ENCODE measurements at regions not wholly inside any gene's neighbourhood (a gene's known extent, or its start where the extent isn't known, plus 50 kb on each side); places are given as distances from the start of the nearest gene placed in this dataset.
"Not testable (repeated sequence)": the region's sequence is repeated elsewhere in the genome, so short reads cannot be mapped to it uniquely, and the experiment has no call there.

- H3K27ac ChIP-seq = no peak overlapping the region
- H3K27me3 ChIP-seq (replicated peaks in 1 of 7) = no peaks in the 10 kb centered on the region
- H3K9me3 ChIP-seq = peaks cover 9 to 76% (median 34%) of the 10 kb centered on the region in 8 donors
- no peak overlapping the region for H3K4me3 ChIP-seq
- peak; percentile 67 for DNase-seq
- TF ChIP-seq POLR2AphosphoS5 (IDR thresholded peaks at IDR 0.05) (no peak), POLR2A (IDR thresholded peaks at IDR 0.05) (no peak)
- TF ChIP-seq, protein P1, sequence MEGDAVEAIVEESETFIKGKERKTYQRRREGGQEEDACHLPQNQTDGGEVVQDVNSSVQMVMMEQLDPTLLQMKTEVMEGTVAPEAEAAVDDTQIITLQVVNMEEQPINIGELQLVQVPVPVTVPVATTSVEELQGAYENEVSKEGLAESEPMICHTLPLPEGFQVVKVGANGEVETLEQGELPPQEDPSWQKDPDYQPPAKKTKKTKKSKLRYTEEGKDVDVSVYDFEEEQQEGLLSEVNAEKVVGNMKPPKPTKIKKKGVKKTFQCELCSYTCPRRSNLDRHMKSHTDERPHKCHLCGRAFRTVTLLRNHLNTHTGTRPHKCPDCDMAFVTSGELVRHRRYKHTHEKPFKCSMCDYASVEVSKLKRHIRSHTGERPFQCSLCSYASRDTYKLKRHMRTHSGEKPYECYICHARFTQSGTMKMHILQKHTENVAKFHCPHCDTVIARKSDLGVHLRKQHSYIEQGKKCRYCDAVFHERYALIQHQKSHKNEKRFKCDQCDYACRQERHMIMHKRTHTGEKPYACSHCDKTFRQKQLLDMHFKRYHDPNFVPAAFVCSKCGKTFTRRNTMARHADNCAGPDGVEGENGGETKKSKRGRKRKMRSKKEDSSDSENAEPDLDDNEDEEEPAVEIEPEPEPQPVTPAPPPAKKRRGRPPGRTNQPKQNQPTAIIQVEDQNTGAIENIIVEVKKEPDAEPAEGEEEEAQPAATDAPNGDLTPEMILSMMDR (IDR thresholded peaks at IDR 0.05 in 8 of 11, conservative IDR thresholded peaks at IDR 0.05 in 3 of 11) = no peak
- H3K4me1 ChIP-seq = no peaks in the 10 kb centered on the region
- intact Hi-C loops (cut with DNase I; ENCODE audit: low total_unique reads) = no loop called here
- no peaks in the 10 kb centered on the region for H3K36me3 ChIP-seq
- 84 to 88% (median 87%) methylated on average over 11 of the region's 11 CpGs for WGBS, 5 donors
Measured at GRCh38 chrX:1041091-1041490, 171.4 kb downstream of the CRLF2 start.

GRCh38 chrX:1035931-1036330 lies 176.5 kb downstream of the CRLF2 start:
- H3K27ac ChIP-seq; H3K4me3 ChIP-seq; H3K36me3 ChIP-seq; H3K4me1 ChIP-seq; intact Hi-C loops (cut with DNase I; ENCODE audit: low total_unique reads); H3K27me3 ChIP-seq (replicated peaks in 1 of 7): not testable (repeated sequence)
- H3K9me3 ChIP-seq = peaks cover 0 to 76% (median 25%) of the 10 kb centered on the region in 8 donors
- WGBS, 5 donors = 85 to 92% (median 87%) methylated on average over 14 of the region's 14 CpGs
- DNase-seq = peak; percentile 18

- Histone ChIP-seq H3K27ac (no peak overlapping the region), H3K36me3 (no peaks in the 10 kb centered on the region), H3K4me3 (no peak overlapping the region), H3K4me1 (no peaks in the 10 kb centered on the region), H3K9me3 (peaks cover 0 to 76% (median 25%) of the 10 kb centered on the region in 8 donors), H3K27me3 (replicated peaks in 1 of 7) (no peaks in the 10 kb centered on the region)
- WGBS, 5 donors = 70 to 81% (median 76%) methylated on average over 19 of the region's 19 CpGs
- DNase-seq = peak; percentile 4
- intact Hi-C loops (cut with DNase I; ENCODE audit: low total_unique reads) = no loop called here
- TF ChIP-seq, protein P1 (IDR thresholded peaks at IDR 0.05 in 8 of 11, conservative IDR thresholded peaks at IDR 0.05 in 3 of 11) = no peak
- TF ChIP-seq POLR2A (IDR thresholded peaks at IDR 0.05) (no peak), POLR2AphosphoS5 (IDR thresholded peaks at IDR 0.05) (no peak)
Measured at GRCh38 chrX:1035206-1035605, 177.2 kb downstream of the CRLF2 start.

- no peak overlapping the region for H3K27ac ChIP-seq
- H3K27me3 ChIP-seq (replicated peaks in 1 of 7) = no peaks in the 10 kb centered on the region
- WGBS, 5 donors = 79 to 89% (median 84%) methylated on average over 17 of the region's 17 CpGs
- intact Hi-C loops (cut with DNase I; ENCODE audit: low total_unique reads) = no loop called here
- H3K36me3 ChIP-seq = no peaks in the 10 kb centered on the region
- DNase-seq = peak; percentile 17
- TF ChIP-seq, protein P1 (IDR thresholded peaks at IDR 0.05 in 8 of 11, conservative IDR thresholded peaks at IDR 0.05 in 3 of 11) = no peak
- TF ChIP-seq POLR2AphosphoS5 (IDR thresholded peaks at IDR 0.05) (no peak), POLR2A (IDR thresholded peaks at IDR 0.05) (no peak)
- H3K4me1 ChIP-seq = no peaks in the 10 kb centered on the region
- H3K9me3 ChIP-seq = peaks cover 0 to 75% (median 22%) of the 10 kb centered on the region in 8 donors
- H3K4me3 ChIP-seq = no peak overlapping the region
Measured at GRCh38 chrX:1034717-1035116, 177.7 kb downstream of the CRLF2 start.
